ENCODE measurements at regions not wholly inside any gene's neighbourhood (a gene's known extent, or its start where the extent isn't known, plus 50 kb on each side); places are given as distances from the start of the nearest gene placed in this dataset.
A peak's percentile ranks its signal among the peaks of the same experiment; 100 is the strongest.

- no peak for DNase-seq
Measured at GRCh38 chr3:25281041-25281731, 146.9 kb upstream of the RARB start.

- DNase-seq = no peak
Measured at GRCh38 chr3:25281732-25282126, 146.3 kb upstream of the RARB start.

- no peak for DNase-seq
Measured at GRCh38 chr3:25283613-25284012, 144.4 kb upstream of the RARB start.

GRCh38 chr3:25284249-25284648 is 143.8 kb upstream of the RARB start:
- DNase-seq = no peak

- no peak for DNase-seq
Measured at GRCh38 chr3:25287291-25287884, 140.7 kb upstream of the RARB start.

- no peak for DNase-seq
Measured at GRCh38 chr3:25288413-25288812, 139.7 kb upstream of the RARB start.

- DNase-seq = no peak
Measured at GRCh38 chr3:25289156-25289555, 138.9 kb upstream of the RARB start.

- DNase-seq = no peak
Measured at GRCh38 chr3:25289663-25290062, 138.4 kb upstream of the RARB start.

- no peak for DNase-seq
Measured at GRCh38 chr3:25291481-25291905, 136.6 kb upstream of the RARB start.

- no peak for DNase-seq
Measured at GRCh38 chr3:25292036-25292435, 136.0 kb upstream of the RARB start.

- no peak for DNase-seq
Measured at GRCh38 chr3:25292595-25292994, 135.5 kb upstream of the RARB start.

GRCh38 chr3:25293736-25294135 is 134.3 kb upstream of the RARB start:
- no peak for DNase-seq

- DNase-seq = no peak
Measured at GRCh38 chr3:25294169-25294805, 133.8 kb upstream of the RARB start.

GRCh38 chr3:25297667-25298585 is 130.1 kb upstream of the RARB start:
- DNase-seq = no peak

- DNase-seq = peak in 1 of 51 donors; percentile 15
Measured at GRCh38 chr3:25300141-25300540, 127.9 kb upstream of the RARB start.

GRCh38 chr3:25304916-25305315 is 123.1 kb upstream of the RARB start:
- no peak for DNase-seq

- DNase-seq = no peak
Measured at GRCh38 chr3:25306066-25306465, 122.0 kb upstream of the RARB start.

GRCh38 chr3:25306705-25307104 is 121.4 kb upstream of the RARB start:
- no peak for DNase-seq

- no peak for DNase-seq
Measured at GRCh38 chr3:25313286-25313685, 114.8 kb upstream of the RARB start.

GRCh38 chr3:25324954-25325655 is 103.0 kb upstream of the RARB start:
- no peak for DNase-seq

GRCh38 chr3:25335356-25335755 is 92.7 kb upstream of the RARB start:
- no peak for DNase-seq
